CD4-positive, alpha-beta T cell treated with Interferon alpha-2 for 1 hour (primary cell): ENCODE measurements at regions not wholly inside any gene's neighbourhood (a gene's known extent, or its start where the extent isn't known, plus 50 kb on each side); places are given as distances from the start of the nearest gene placed in this dataset.
"Not testable (repeated sequence)": the region's sequence is repeated elsewhere in the genome, so short reads cannot be mapped to it uniquely, and the experiment has no call there.

Experiments used
- DNase-seq, 2 donors: peaks; one replicate each; pipeline ENCODE4 v3.0.0-alpha.2; 2020 to 2022

GRCh38 chr12:88667615-88668014 is 87.3 kb upstream of the KITLG start:
- not testable (repeated sequence) for DNase-seq

GRCh38 chr12:88665071-88665470 is 84.8 kb upstream of the KITLG start:
- no peak for DNase-seq

GRCh38 chr12:88662961-88663360 is 82.7 kb upstream of the KITLG start:
- DNase-seq, result no peak

DNA sequence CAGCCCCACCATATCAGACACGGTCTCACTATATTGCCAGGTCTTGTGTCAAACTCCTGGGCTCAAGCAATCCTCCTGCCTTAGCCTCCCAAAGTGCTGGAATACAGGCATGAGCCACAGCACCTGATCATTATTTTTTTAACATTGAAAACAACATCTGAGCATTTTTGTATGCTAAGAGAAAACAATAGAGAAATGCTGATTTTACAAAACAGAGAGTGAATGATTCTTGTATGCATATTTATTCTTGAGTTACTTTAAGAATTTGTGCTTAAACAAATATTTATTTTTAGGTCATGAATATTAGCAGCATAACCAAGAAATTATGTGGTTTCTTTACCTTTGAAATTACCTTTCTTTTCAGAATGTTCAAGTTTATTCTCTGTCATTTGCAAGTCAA is 81.8 kb upstream of the KITLG start:
- DNase-seq, result no peak

GRCh38 chr12:88658009-88658408 is 77.7 kb upstream of the KITLG start:
- no peak for DNase-seq

- no peak for DNase-seq
Observed at GRCh38 chr12:88650715-88651114, 70.4 kb upstream of the KITLG start.

DNA sequence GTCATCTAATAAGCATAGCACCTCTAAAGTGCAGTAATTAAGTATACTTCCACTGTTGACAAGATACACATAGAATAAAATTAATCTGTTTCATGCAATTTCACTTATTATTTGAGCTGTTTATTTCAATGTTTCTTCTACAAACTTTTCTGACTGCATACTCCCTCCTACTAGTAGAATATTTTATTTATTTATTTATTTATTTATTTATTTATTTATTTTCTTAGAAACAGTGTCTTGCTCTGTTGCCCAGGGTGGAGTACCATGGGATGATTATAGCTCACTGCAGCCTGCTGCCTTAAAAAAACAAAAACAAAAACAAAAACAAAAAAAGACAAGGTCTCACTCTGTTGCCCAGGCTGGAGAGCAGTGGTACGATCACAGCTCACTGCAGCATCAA is 68.4 kb upstream of the KITLG start:
- no peak for DNase-seq

DNA sequence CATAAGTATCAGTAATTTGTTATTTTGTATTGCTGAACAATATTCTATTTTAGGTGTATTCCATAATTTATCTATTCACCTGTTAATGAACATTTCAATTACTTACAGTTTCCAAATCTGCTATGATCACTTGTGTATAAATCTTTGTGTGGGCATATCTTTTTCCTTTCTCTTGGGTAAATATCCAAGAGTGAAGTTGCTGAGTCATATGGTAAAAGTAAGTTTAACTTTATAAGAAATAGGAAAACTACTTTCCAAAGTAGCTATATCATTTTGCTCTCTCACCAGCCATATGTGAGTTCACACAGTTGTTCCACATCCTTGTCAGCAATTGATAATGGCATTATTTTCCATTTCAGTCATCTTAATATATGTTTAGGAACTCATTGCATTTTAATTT is 66.6 kb upstream of the KITLG start:
- no peak for DNase-seq

DNA sequence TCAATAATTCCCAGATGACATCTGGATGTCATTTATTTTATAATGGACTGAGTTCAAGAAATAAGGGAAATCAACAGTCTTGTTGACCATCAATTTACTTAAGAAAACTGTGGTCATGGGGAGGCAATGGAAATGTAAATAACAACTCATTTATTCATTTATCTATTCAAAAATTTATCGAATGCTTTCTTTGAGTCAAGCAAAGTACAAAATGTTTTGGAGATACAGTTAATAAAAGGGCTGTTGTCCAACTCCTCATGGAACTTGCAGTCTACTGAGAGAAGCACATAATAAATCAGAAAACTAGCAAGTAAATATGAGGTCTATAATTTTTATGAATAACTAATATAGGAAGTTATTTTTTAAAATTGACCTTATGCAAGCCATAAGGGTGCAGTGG is 65.5 kb upstream of the KITLG start:
- no peak for DNase-seq

DNA sequence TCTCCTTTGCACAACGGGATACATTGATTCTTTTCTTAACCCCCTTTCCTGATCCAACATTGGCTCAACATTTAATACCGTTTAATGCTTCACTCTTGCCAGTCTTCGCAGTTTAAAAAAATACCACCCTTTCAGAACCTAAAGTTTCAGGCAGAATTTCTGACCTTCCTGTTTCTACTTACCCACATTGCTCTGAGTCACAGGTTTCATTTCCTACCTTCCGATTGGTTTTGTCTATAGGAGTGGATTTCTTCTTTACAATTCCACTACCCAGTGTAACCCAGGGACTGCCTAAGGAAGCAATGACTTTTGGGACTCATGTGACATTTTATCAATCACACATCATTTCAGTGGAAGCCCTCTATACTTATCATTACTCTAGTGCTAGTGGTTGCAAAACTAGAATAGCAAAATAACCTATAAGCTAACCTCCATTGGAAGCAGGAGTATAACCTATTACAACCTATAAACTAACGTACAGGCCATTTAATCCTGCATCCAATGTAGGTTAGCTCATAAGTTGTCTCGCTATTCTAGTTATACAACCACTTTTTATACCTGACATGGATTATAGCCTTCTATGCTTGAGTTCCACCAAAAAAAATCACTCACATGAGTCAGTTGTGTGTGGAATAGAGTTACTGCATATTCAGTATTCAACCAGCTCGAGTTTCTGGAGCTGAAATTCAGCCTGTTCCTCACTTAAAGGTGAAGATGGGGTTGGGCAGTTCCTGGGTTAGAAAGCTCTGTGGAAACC is 64.9 kb upstream of the KITLG start:
- no peak for DNase-seq

DNA sequence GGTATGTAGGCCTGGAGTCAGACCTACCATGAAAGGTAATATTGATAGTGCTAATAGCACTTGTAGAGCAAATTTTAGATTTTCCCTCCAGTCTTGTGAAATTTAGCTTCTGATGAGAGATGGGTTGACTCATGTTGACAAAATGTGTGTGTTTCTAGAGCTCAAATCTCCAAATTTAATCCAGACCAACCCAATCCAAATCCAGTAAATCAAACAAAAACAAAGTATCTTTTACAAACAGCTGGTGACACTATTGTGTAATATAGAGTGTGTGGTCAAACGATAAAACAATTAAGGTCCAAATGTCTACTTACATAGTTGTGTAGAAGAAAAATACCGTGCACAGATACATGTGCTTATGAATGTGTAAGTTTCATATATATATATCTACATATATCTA is 63.4 kb upstream of the KITLG start:
- no peak for DNase-seq

GRCh38 chr12:88642675-88643431 is 62.6 kb upstream of the KITLG start:
- no peak for DNase-seq

GRCh38 chr12:88638966-88639760 is 58.9 kb upstream of the KITLG start:
- DNase-seq, result no peak

DNA sequence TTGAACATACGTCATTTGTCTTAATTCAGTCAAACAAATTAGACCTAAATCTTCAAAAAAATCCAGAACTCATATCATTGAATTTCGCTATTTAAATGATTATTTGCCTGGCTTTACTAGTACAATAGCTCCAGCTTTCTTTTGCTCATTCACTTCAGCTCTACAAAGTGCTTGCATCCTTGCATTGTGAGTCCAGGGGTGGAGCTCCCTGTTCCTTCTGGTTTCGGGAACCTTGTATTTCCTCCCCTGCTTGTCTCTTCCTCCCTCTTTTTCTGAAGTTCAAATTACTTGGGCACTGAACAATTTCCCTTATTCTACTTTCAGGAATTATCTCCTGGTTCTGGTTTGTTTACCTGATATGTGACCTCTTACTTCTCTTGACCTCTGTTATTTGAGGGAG is 58.1 kb upstream of the KITLG start:
- DNase-seq, result no peak

DNA sequence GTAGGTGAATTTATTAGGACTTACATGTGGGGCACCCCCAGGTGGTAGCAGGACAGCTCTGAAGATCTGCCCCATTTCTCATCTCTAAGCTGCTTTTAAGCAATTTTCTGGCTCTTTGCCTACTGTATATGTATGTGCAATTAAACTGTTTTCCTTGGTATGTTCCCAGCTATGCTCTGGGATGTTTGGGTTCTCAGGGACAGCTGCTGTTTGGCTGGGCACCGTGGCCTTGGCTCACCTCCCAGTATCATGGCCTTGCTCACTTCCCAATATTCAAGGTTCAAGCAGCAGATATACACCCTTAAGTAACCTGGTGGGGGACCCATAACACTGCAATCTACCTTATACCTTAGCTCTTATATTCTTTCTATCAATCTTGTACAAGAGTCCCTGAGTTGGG is 53.7 kb upstream of the KITLG start:
- no peak for DNase-seq

- DNase-seq, result no peak
Observed at GRCh38 chr12:88633312-88633711, 53.0 kb upstream of the KITLG start.

- DNase-seq, result no peak
Observed at GRCh38 chr12:88630561-88630960, 50.3 kb upstream of the KITLG start.
